HG03135 (cell line): ENCODE measurements at regions not wholly inside any gene's neighbourhood (a gene's known extent, or its start where the extent isn't known, plus 50 kb on each side); places are given as distances from the start of the nearest gene placed in this dataset.

Experiments
- ATAC-seq: cut with Tn5 transposase; IDR thresholded peaks from one replicate; pipeline ENCODE4 v1.9.1; 2021; ENCODE audit warnings: mild to moderate bottlenecking, moderate library complexity; ENCODE audit not compliant: unreplicated experiment

GRCh38 chr18:64273724-64274123, 124.8 kb upstream of the LINC00305 start:
- ATAC-seq = no peak

GRCh38 chr18:64271975-64272659, 123.2 kb upstream of the LINC00305 start:
- ATAC-seq = no peak

GRCh38 chr18:64271246-64271645, 122.4 kb upstream of the LINC00305 start:
- ATAC-seq = no peak

- no peak for ATAC-seq
Measured at GRCh38 chr18:64270608-64271007, 121.7 kb upstream of the LINC00305 start.

- no peak for ATAC-seq
Measured at GRCh38 chr18:64270121-64270520, 121.2 kb upstream of the LINC00305 start.

- no peak for ATAC-seq
Measured at GRCh38 chr18:64264171-64264570, 115.3 kb upstream of the LINC00305 start.

GRCh38 chr18:64260810-64261209, 111.9 kb upstream of the LINC00305 start:
- no peak for ATAC-seq

- no peak for ATAC-seq
Measured at GRCh38 chr18:64259871-64260270, 111.0 kb upstream of the LINC00305 start.

GRCh38 chr18:64258111-64258650, 109.3 kb upstream of the LINC00305 start:
- no peak for ATAC-seq

GRCh38 chr18:64254399-64255093, 105.7 kb upstream of the LINC00305 start:
- ATAC-seq = no peak

- ATAC-seq = no peak
Measured at GRCh38 chr18:64253873-64254272, 105.0 kb upstream of the LINC00305 start.

- ATAC-seq = no peak
Measured at GRCh38 chr18:64253222-64253621, 104.3 kb upstream of the LINC00305 start.

- ATAC-seq = no peak
Measured at GRCh38 chr18:64248836-64249235, 99.9 kb upstream of the LINC00305 start.

- ATAC-seq = no peak
Measured at GRCh38 chr18:64245126-64245861, 96.4 kb upstream of the LINC00305 start.

GRCh38 chr18:64244571-64244970, 95.7 kb upstream of the LINC00305 start:
- no peak for ATAC-seq

- no peak for ATAC-seq
Measured at GRCh38 chr18:64240316-64240715, 91.4 kb upstream of the LINC00305 start.

GRCh38 chr18:64238076-64238475, 89.2 kb upstream of the LINC00305 start:
- no peak for ATAC-seq

GRCh38 chr18:64234321-64234720, 85.4 kb upstream of the LINC00305 start:
- ATAC-seq = no peak

GRCh38 chr18:64233851-64234250, 85.0 kb upstream of the LINC00305 start:
- ATAC-seq = no peak

GRCh38 chr18:64220941-64221340, 72.1 kb upstream of the LINC00305 start:
- no peak for ATAC-seq

- ATAC-seq = no peak
Measured at GRCh38 chr18:64219517-64219916, 70.6 kb upstream of the LINC00305 start.
